Stromal cell of bone marrow (primary cell): ENCODE measurements at regions not wholly inside any gene's neighbourhood (a gene's known extent, or its start where the extent isn't known, plus 50 kb on each side); places are given as distances from the start of the nearest gene placed in this dataset.
A peak's percentile ranks its signal among the peaks of the same experiment; 100 is the strongest.

Experiments
- DNase-seq: peaks from one replicate; pipeline ENCODE4 v3.0.0-alpha.2; 2012; ENCODE audit warnings: low read depth

DNA sequence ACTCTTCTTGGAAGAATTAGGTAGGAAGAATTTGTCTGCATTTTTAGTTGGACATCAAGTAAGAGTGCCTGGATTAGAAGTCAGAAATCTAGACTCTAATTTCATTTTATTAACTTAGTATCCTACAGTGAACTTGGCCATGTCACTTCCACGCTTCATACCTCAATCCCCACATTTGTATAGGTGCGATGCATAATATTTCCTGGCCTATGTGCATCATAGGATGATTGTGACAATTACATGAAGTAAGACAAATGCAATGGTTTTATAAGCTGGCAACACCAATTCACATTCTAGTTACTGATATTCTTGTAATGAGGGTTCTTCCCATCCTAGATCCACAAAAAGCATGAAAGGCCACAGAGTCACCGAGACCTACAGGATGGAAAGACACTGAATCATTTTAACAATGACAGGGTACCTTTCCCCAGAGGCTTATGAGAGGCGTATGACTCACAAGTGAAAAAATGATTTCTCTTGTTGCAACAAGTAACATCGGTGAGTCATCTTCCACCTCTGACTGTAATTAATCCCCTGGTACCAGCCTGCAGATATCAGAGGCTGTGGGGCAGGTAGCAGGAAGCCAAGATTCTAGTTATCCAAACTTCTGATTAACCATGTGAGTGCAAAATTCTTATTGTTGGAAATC lies 56.0 kb upstream of the OR5AK2 start:
- DNase-seq = peak; percentile 13

DNA sequence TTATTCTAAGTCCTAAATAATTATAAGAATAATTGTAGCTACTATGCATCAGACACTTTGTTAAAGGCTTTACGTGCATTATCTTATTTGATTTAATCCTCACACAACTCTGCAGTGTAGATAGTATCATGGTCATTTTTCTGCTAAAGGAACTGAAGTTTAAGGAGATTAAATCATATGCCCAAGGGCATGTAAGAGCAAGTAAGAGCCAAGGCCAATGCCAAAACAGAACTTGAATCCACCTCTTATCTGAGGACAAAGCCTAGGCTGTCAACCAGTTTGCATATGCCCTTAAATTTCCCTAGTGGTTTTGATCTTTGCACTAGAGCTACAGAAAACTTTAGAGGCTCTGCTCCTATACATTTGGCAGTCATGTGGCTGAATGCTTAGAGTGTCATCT lies 65.6 kb upstream of the OR5AK2 start:
- DNase-seq = no peak

DNA sequence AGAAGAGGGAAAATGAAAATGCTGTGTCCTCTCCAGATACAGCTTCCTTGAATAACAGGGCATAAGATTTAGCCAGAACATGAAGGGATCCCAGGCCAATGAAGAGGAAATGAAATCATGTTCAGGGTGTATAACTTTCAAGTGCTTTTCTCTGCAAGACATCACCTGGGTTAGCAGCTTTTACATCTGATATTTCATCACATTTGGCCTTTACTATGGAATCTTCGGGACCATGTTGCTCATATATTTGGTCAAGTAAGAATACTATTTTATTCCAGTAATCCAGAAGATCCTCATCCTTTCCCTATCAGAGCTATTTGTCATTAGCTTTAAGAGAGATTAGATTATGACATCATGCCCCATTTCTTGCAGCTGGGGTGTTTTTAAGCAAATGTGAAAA lies 66.3 kb upstream of the OR5AK2 start:
- no peak for DNase-seq

- DNase-seq = no peak
These were observed 70.9 kb upstream of the OR5AK2 start for GRCh38 chr11:56917708-56918400.

- DNase-seq = no peak
These were observed 72.1 kb upstream of the OR5AK2 start for GRCh38 chr11:56916587-56916986.

GRCh38 chr11:56916162-56916561 lies 72.6 kb upstream of the OR5AK2 start:
- DNase-seq = no peak

DNA sequence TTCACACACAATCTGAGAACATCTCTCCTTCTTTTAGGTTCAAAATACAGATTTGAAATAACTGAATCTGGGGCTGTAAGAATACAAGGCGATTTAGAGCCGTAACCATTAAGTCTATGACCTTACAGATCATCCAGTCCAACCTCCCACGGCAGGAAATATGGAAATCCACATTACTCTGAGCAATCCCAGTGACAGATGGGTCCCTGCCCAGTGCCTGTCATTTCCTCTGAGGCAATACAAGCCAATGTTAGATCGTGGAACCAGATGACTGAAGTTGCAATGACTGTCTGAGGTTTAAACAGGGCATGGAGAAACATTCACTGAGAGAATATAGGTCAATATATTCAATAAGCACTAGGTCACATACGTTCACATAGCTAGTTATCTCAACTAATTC lies 77.4 kb upstream of the OR5AK2 start:
- no peak for DNase-seq

DNA sequence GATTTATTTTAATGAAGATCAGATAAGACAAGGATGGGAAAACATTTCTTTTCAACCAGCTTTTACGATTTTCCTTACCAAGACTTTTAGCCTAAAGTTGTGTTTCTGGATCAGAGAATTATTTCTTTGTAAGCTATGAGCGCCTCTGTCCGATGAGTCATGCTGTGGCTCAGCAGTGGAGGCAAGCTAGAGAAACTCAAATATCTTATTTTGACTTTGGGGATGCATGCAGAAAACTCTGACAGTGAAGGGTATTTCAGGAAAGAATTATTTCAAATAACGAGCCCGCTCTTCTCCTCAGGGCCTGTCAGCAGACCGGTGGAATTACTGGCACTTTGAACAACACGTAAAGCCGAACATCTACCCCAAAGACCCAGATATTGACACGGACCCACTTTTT lies 77.9 kb upstream of the OR5AK2 start:
- DNase-seq = no peak

DNA sequence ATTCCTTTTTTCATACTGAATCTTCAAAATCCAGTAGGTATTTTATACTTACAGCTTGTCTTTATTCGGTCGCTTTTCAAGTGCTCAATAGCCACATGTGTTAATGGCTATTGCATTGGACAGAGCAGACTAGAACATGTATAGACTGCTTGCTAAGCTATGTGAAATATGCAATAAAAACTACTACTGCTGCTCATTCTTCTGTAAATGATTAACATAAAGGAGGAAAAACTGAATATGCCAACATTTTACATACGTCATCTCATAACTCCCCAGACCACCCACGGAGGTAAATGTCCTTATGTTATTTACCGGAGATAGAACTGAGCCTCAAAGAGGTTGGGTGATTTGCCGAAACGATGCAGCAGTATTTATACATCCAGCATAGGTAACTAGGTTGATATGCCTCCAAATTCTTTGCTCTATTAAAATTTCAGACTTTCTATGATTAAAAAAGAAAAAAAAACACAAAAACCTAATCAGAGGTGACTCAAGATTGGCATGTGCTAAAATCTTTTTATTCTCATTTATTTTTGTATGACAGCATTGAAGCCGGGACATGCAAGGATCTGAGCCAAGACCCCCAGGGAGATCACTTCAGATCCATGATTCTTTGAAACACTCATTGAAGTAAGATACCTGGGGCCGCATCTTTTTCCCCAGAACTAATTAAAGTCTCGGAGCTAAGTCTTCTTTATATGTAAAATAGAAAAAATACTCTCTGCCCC lies 78.5 kb upstream of the OR5AK2 start:
- no peak for DNase-seq

DNA sequence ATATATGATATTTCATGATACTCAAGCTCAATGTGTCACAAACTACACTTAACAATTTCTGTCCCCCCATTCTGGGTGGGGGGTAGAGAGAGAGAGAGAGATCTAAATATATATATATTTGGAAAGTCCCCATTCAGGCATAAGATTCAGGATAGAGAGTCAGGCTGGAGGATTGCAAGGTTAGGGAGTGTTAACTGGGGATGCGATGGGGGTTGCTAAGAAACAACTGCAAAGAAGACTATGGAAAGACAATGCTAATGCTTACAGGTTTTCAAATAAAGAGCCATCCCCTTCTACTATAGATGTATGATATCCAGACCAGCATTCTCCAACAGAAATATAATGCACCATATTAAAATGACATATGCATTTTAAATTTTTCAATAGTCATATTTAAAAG lies 79.2 kb upstream of the OR5AK2 start:
- no peak for DNase-seq

GRCh38 chr11:56909080-56909479 lies 79.6 kb upstream of the OR5AK2 start:
- DNase-seq = no peak

- no peak for DNase-seq
These were observed 82.0 kb upstream of the OR5AK2 start for GRCh38 chr11:56906683-56907148.

- no peak for DNase-seq
These were observed 82.8 kb upstream of the OR5AK2 start for GRCh38 chr11:56905936-56906335.

DNA sequence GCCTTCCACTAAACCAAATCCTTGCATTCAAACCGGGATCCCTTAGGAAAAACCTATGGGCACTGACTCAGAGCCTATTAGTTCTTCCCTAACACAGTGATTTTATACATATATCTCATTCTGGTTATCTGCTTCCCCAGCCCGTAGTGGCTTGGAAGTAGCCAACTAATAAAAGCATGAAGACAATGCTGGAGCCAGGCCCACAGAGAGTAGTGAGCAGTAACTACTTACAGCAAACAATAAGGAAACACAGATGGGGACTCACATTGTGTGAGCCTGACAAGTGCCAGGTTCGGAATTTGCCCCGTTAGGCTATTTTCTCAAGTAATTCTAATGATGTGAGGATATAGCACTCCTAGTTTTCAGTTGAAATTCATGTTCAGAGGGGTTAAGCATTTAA lies 83.3 kb upstream of the OR5AK2 start:
- DNase-seq = no peak

- no peak for DNase-seq
These were observed 89.9 kb upstream of the OR5AK2 start for GRCh38 chr11:56898856-56899255.

GRCh38 chr11:56890584-56891305 lies 98.0 kb upstream of the OR5AK2 start:
- DNase-seq = no peak

- no peak for DNase-seq
These were observed 98.7 kb upstream of the OR5AK2 start for GRCh38 chr11:56889986-56890385.

- DNase-seq = no peak
These were observed 100.8 kb upstream of the OR5AK2 start for GRCh38 chr11:56887940-56888339.

- no peak for DNase-seq
These were observed 102.3 kb upstream of the OR5AK2 start for GRCh38 chr11:56886455-56886854.

DNA sequence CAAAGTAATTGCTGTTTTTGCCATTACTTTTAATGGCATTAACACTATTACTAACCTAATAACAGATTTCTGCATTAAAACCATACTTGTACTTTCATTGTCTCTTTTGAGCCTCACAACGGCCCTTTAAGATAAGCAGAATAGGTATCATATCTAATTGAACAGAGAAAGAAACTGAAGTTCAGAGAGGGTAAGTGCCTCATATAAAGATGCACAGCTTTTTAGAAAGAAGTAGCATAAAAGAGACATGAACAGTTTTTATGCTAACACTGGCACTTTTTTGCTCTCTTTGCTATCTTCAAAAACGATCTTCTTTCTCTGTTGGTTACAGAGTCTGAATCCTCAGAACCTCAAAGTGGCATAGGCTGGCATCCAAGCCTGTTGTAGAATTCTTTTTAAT lies 102.9 kb upstream of the OR5AK2 start:
- DNase-seq = no peak

- DNase-seq = no peak
These were observed 103.5 kb upstream of the OR5AK2 start for GRCh38 chr11:56885177-56885576.

DNA sequence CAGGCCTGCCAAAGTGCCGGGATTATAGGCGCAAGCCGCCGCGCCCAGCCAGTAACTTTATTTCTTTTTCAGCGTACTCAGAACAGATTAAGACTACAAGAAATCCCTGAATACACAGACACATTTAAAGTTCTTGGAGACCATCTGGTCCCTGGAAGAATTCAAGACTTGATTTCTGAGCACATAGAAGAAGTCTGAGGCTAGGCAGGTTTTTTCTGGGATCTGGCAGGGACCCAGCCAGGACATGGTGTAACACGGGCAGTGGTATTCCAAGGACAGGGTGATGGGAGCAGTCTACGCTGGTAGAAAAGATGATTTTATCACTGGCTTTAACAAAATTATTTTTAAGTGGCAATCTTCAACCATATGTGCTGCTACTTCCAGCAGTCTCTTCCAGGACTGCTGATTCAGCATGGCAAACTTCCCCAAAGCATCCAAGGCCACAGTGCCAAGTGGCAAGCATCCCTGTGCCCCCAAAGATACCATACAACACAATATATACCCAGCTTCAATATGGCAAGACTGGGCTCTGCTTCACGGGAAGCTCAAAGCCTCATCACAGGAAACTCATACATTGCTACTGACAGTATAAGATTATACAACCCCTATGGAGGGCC lies 105.2 kb upstream of the OR5AK2 start:
- DNase-seq = no peak
